Left lung (tissue), 4 donors: ENCODE measurements at regions not wholly inside any gene's neighbourhood (a gene's known extent, or its start where the extent isn't known, plus 50 kb on each side); places are given as distances from the start of the nearest gene placed in this dataset.
A peak's percentile ranks its signal among the peaks of the same experiment; 100 is the strongest.

Source experiments
- ATAC-seq: fragments of 200-7000 bp; cut with Tn5 transposase; one replicate; pipeline ENCODE4 v1.9.1; 2020; ENCODE audit warnings: moderate library complexity
- DNase-seq, 4 donors: peaks; one replicate each; pipeline ENCODE4 v3.0.0-alpha.2; 2013 to 2020
- H3K27ac ChIP-seq, 2 donors: fragments of 200-600 bp; sonication (generic) in 1 of 2; one replicate each; pipeline versions ENCODE4 v1.5.0 to v1.8.0; 2020 to 2021
- H3K27me3 ChIP-seq, 2 donors: fragments of 200-600 bp; sonication (generic) in 1 of 2; one replicate each; pipeline versions ENCODE4 v1.5.0 to v1.8.0; 2020 to 2021
- H3K36me3 ChIP-seq, 2 donors: fragments of 200-600 bp; sonication (generic) in 1 of 2; one replicate each; pipeline versions ENCODE4 v1.5.0 to v1.8.0; 2020 to 2021
- H3K4me1 ChIP-seq, 2 donors: fragments of 200-600 bp; one replicate each; pipeline ENCODE4 v1.8.0; 2021
- H3K4me3 ChIP-seq, 2 donors: fragments of 200-600 bp; sonication (generic) in 1 of 2; one replicate each; pipeline versions ENCODE4 v1.5.0 to v1.8.0; 2020 to 2021; ENCODE audit warnings: mild to moderate bottlenecking in 1 of 2
- H3K9me3 ChIP-seq, 2 donors: fragments of 200-600 bp; sonication (generic) in 1 of 2; one replicate each; pipeline versions ENCODE4 v1.5.0 to v1.8.0; 2020 to 2021
- CTCF ChIP-seq, 2 donors: fragments of 200-600 bp; sonication (generic) in 1 of 2; IDR thresholded peaks; one replicate each; pipeline versions ENCODE4 v1.5.0 to v1.8.0; 2021; ENCODE audit warnings: antibody characterized with exemption in 2 of 2
- intact Hi-C, 2 donors: fragments of 100-400 bp; cut with DNase I; formaldehyde crosslinking; loops; one replicate each; pipeline versions ENCODE4 v1.11.2 to v1.14.2; 2022
- donor health status: DM: no; HTN: yes; CAD: no.
- donor health status: DM: no; HTN: no; CAD: no.

- Histone ChIP-seq H3K36me3 (no peaks in the 10 kb centered on the region), H3K4me3 (no peak overlapping the region), H3K4me1 (no peaks in the 10 kb centered on the region), H3K9me3 (peaks cover 0 to 25% of the 10 kb centered on the region in 2 donors), H3K27me3 (peaks cover 0 to 17% of the 10 kb centered on the region in 2 donors), H3K27ac (no peak overlapping the region)
- DNase-seq, result peak in 1 of 4 donors; percentile 41
- ATAC-seq, result no peak
- intact Hi-C loops, result no loop called here
- TF ChIP-seq CTCF (IDR thresholded peaks at IDR 0.05), result no peak
Observed at GRCh38 chr7:420142-421093, 99.2 kb downstream of the PDGFA start.

DNA sequence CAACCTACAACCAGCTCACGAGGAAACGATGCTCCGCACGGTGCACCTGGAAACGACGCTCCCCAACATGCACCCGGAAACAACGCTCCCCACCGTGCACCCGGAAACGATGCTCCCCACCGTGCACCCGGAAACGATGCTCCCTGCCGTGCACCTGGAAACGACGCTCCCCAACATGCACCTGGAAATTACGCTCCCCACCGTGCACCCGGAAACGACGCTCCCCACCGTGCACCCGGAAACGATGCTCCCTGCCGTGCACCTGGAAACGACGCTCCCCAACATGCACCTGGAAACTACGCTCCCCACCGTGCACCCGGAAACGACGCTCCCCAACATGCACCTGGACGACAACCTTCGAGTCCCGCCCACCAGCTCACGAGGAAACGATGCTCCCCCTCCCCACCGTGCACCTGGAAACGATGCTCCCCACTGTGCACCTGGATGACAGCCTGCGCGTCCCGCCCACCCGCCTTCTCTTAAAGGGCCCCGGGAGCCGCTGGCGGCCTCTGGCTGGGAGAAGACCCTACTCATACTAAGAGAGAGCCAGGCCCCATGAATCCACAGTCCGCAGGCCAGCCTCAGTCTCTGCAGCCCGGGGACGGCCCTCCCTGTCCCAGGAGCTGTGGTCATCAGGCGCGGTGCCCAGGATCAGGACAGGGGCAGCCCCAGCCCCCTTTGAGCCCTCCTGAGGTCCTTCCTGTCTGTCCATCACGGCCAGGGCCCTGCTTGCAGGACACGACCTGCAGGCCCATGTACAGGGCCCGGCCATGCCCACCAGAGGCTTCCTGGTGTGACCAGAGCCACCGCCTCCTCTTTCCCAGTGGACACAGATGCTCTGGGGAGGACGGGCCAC, 98.3 kb downstream of the PDGFA start:
- Histone ChIP-seq H3K4me1 (no peaks in the 10 kb centered on the region), H3K27me3 (peaks cover 0 to 17% of the 10 kb centered on the region in 2 donors), H3K27ac (no peak overlapping the region), H3K4me3 (no peak overlapping the region), H3K9me3 (peaks cover 0 to 25% of the 10 kb centered on the region in 2 donors), H3K36me3 (no peaks in the 10 kb centered on the region)
- DNase-seq, result peak in 1 of 4 donors; percentile 72
- no peak for ATAC-seq
- no peak for TF ChIP-seq CTCF (IDR thresholded peaks at IDR 0.05)
- intact Hi-C loops, result no loop called here

GRCh38 chr7:422191-422885, 97.3 kb downstream of the PDGFA start:
- intact Hi-C loops, result no loop called here
- DNase-seq, result peak in 1 of 4 donors; percentile 73
- no peak overlapping the region for H3K27ac ChIP-seq
- no peaks in the 10 kb centered on the region for H3K36me3 ChIP-seq
- H3K27me3 ChIP-seq, result peaks cover 0 to 17% of the 10 kb centered on the region in 2 donors
- no peak for ATAC-seq
- H3K4me3 ChIP-seq, result no peak overlapping the region
- peaks cover 0 to 16% of the 10 kb centered on the region in 2 donors for H3K9me3 ChIP-seq
- no peaks in the 10 kb centered on the region for H3K4me1 ChIP-seq
- no peak for TF ChIP-seq CTCF (IDR thresholded peaks at IDR 0.05)

GRCh38 chr7:422886-423225, 96.8 kb downstream of the PDGFA start:
- DNase-seq (peak in 1 of 4 donors; percentile 74), ATAC-seq (no peak)
- H3K36me3 ChIP-seq, result no peaks in the 10 kb centered on the region
- intact Hi-C loops, result no loop called here
- no peaks in the 10 kb centered on the region for H3K4me1 ChIP-seq
- no peak for TF ChIP-seq CTCF (IDR thresholded peaks at IDR 0.05)
- H3K27me3 ChIP-seq, result peaks cover 0 to 17% of the 10 kb centered on the region in 2 donors
- no peak overlapping the region for H3K27ac ChIP-seq
- H3K4me3 ChIP-seq, result no peak overlapping the region
- H3K9me3 ChIP-seq, result peaks cover 0 to 11% of the 10 kb centered on the region in 2 donors
